Lower leg skin (tissue), 3 donors: ENCODE measurements at regions not wholly inside any gene's neighbourhood (a gene's known extent, or its start where the extent isn't known, plus 50 kb on each side); places are given as distances from the start of the nearest gene placed in this dataset.

Experiments
- POLR2A ChIP-seq, 2 donors: fragments of 450-650 bp; IDR thresholded peaks; one replicate each; pipeline ENCODE4 v1.6.1; 2016 to 2017; ENCODE audit warnings: antibody characterized with exemption in 2 of 2, mild to moderate bottlenecking in 1 of 2, moderate library complexity in 1 of 2
- TF ChIP-seq, protein P1 (sequence below), 3 donors: fragments of 450-650 bp; IDR thresholded peaks; one replicate each; pipeline ENCODE4 v1.5.1; 2016; ENCODE audit warnings: antibody characterized with exemption in 3 of 3, mild to moderate bottlenecking in 3 of 3, moderate library complexity in 2 of 3

DNA sequence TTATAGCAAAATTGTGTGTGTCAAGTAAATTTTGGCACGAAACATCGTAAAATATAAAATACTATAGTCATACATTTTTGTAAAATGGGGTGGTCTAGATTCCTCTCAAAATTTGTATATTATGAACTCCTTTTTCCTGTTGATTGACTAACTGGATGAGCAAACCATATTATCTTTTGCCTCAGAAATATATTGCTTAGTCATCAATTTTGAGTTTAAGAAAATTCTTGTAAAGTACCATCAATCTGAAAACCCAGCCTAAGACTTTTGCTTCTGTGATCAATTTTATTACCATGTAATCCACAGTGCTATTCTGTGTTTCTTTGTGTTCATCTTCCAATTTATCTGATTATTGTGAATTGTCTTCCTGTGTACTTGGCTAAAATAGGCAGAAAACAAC lies 98.0 kb upstream of the PCDH18 start:
- TF ChIP-seq POLR2A (IDR thresholded peaks at IDR 0.05): no peak
- TF ChIP-seq, protein P1, sequence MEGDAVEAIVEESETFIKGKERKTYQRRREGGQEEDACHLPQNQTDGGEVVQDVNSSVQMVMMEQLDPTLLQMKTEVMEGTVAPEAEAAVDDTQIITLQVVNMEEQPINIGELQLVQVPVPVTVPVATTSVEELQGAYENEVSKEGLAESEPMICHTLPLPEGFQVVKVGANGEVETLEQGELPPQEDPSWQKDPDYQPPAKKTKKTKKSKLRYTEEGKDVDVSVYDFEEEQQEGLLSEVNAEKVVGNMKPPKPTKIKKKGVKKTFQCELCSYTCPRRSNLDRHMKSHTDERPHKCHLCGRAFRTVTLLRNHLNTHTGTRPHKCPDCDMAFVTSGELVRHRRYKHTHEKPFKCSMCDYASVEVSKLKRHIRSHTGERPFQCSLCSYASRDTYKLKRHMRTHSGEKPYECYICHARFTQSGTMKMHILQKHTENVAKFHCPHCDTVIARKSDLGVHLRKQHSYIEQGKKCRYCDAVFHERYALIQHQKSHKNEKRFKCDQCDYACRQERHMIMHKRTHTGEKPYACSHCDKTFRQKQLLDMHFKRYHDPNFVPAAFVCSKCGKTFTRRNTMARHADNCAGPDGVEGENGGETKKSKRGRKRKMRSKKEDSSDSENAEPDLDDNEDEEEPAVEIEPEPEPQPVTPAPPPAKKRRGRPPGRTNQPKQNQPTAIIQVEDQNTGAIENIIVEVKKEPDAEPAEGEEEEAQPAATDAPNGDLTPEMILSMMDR (IDR thresholded peaks at IDR 0.05): no peak
